WERI-Rb-1 (cell line): ENCODE measurements at regions not wholly inside any gene's neighbourhood (a gene's known extent, or its start where the extent isn't known, plus 50 kb on each side); places are given as distances from the start of the nearest gene placed in this dataset.

Source experiments
- DNase-seq: peaks from one replicate; pipeline ENCODE4 v3.0.0-alpha.2; 2020
- H3K27ac ChIP-seq: fragments of 250-450 bp; sonication (Bioruptor Pico); 2 replicates; pipeline ENCODE4 v1.5.1; 2020; ENCODE audit warnings: mild to moderate bottlenecking, moderate library complexity
- H3K27me3 ChIP-seq: fragments of 250-450 bp; sonication (Bioruptor Pico); 2 replicates; pipeline ENCODE4 v1.5.1; 2021; ENCODE audit warnings: mild to moderate bottlenecking, low read depth, moderate library complexity; ENCODE audit not compliant: insufficient read depth, severe bottlenecking
- H3K36me3 ChIP-seq: fragments of 250-450 bp; sonication (Bioruptor Pico); 2 replicates; pipeline ENCODE4 v1.5.1; 2020; ENCODE audit warnings: mild to moderate bottlenecking, moderate library complexity
- H3K4me3 ChIP-seq: 2 replicates; pipeline ENCODE4 v1.5.1; 2011; ENCODE audit warnings: low read depth, mild to moderate bottlenecking, control low read depth, low read length
- H3K9me3 ChIP-seq: fragments of 250-450 bp; sonication (Bioruptor Pico); 2 replicates; pipeline ENCODE4 v1.5.1; 2021; ENCODE audit warnings: mild to moderate bottlenecking, moderate library complexity; ENCODE audit not compliant: severe bottlenecking
- CTCF ChIP-seq: IDR thresholded peaks from 2 replicates; pipeline ENCODE4 v1.5.1; 2011; ENCODE audit warnings: low read depth, mild to moderate bottlenecking, control low read depth, inconsistent platforms, low read length

GRCh38 chr4:58611012-58611411 lies 1500.8 kb upstream of the IGFBP7 start:
- Histone ChIP-seq H3K4me3 (no peak overlapping the region), H3K9me3 (no peaks in the 10 kb centered on the region), H3K36me3 (no peaks in the 10 kb centered on the region), H3K27me3 (no peaks in the 10 kb centered on the region), H3K27ac (no peak overlapping the region)
- no peak for TF ChIP-seq CTCF
- DNase-seq: no peak

GRCh38 chr4:58606303-58606702 lies 1496.1 kb upstream of the IGFBP7 start:
- Histone ChIP-seq H3K36me3 (no peaks in the 10 kb centered on the region), H3K27ac (no peak overlapping the region), H3K27me3 (no peaks in the 10 kb centered on the region), H3K4me3 (no peak overlapping the region), H3K9me3 (no peaks in the 10 kb centered on the region)
- no peak for DNase-seq
- no peak for TF ChIP-seq CTCF

- Histone ChIP-seq H3K27ac (no peak overlapping the region), H3K4me3 (no peak overlapping the region), H3K36me3 (no peaks in the 10 kb centered on the region), H3K27me3 (no peaks in the 10 kb centered on the region), H3K9me3 (no peaks in the 10 kb centered on the region)
- no peak for TF ChIP-seq CTCF
- DNase-seq: no peak
Measured at GRCh38 chr4:58603951-58604350, 1493.8 kb upstream of the IGFBP7 start.

GRCh38 chr4:58602731-58603359 lies 1492.7 kb upstream of the IGFBP7 start:
- Histone ChIP-seq H3K9me3 (no peaks in the 10 kb centered on the region), H3K27me3 (no peaks in the 10 kb centered on the region), H3K27ac (no peak overlapping the region), H3K36me3 (no peaks in the 10 kb centered on the region), H3K4me3 (no peak overlapping the region)
- TF ChIP-seq CTCF: no peak
- DNase-seq: no peak

- Histone ChIP-seq H3K9me3 (no peaks in the 10 kb centered on the region), H3K27me3 (no peaks in the 10 kb centered on the region), H3K36me3 (no peaks in the 10 kb centered on the region), H3K4me3 (no peak overlapping the region), H3K27ac (no peak overlapping the region)
- no peak for TF ChIP-seq CTCF
- DNase-seq: no peak
Measured at GRCh38 chr4:58602022-58602421, 1491.8 kb upstream of the IGFBP7 start.

GRCh38 chr4:58600290-58600689 lies 1490.1 kb upstream of the IGFBP7 start:
- Histone ChIP-seq H3K9me3 (no peaks in the 10 kb centered on the region), H3K27me3 (no peaks in the 10 kb centered on the region), H3K4me3 (no peak overlapping the region), H3K36me3 (no peaks in the 10 kb centered on the region), H3K27ac (no peak overlapping the region)
- no peak for DNase-seq
- TF ChIP-seq CTCF: no peak
